ENCODE measurements at regions not wholly inside any gene's neighbourhood (a gene's known extent, or its start where the extent isn't known, plus 50 kb on each side); places are given as distances from the start of the nearest gene placed in this dataset.

DNA sequence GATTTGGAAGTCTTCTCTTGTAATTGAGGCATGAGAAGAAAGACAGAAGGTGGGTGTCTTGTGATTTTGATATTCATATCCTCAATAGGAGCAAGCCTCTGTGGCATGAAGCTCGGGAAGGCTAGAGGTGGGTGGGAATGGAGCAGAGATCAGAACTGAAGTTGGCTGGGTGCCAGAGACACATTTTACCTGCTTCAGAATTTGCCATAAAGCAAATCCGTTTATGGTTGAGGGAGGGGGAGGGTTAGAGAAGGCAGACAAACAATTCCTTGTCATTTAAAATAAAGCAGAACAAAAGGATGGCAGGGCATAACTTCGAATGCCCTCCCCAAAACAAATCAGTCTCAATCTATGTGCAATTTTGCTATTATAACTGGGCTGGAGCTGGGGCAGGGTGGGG lies 305.9 kb downstream of the KLF5 start:
- H3K4me2 ChIP-seq = no peak overlapping the region
- H3K4me1 ChIP-seq (ENCODE audit: low read depth, poor library complexity, severe bottlenecking) = no peaks in the 10 kb centered on the region
- TF ChIP-seq, protein P1, sequence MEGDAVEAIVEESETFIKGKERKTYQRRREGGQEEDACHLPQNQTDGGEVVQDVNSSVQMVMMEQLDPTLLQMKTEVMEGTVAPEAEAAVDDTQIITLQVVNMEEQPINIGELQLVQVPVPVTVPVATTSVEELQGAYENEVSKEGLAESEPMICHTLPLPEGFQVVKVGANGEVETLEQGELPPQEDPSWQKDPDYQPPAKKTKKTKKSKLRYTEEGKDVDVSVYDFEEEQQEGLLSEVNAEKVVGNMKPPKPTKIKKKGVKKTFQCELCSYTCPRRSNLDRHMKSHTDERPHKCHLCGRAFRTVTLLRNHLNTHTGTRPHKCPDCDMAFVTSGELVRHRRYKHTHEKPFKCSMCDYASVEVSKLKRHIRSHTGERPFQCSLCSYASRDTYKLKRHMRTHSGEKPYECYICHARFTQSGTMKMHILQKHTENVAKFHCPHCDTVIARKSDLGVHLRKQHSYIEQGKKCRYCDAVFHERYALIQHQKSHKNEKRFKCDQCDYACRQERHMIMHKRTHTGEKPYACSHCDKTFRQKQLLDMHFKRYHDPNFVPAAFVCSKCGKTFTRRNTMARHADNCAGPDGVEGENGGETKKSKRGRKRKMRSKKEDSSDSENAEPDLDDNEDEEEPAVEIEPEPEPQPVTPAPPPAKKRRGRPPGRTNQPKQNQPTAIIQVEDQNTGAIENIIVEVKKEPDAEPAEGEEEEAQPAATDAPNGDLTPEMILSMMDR (conservative IDR thresholded peaks at IDR 0.05; ENCODE audit: low read depth, low read length) = no peak
- H3K9ac ChIP-seq = no peak overlapping the region
- no peaks in the 10 kb centered on the region for H3K79me2 ChIP-seq (ENCODE audit: insufficient read depth, low read depth)
- no peak overlapping the region for H2AFZ ChIP-seq (ENCODE audit: low read depth)
- no peak overlapping the region for H3K4me3 ChIP-seq (IDR thresholded peaks at IDR 0.05; ENCODE audit: insufficient read depth, low read depth, low read length)
- H3K36me3 ChIP-seq (ENCODE audit: insufficient read depth) = no peaks in the 10 kb centered on the region
- H4K20me1 ChIP-seq (ENCODE audit: insufficient read depth) = no peaks in the 10 kb centered on the region
- no peaks in the 10 kb centered on the region for H3K27me3 ChIP-seq (ENCODE audit: insufficient read depth, low read depth)
- H3K27ac ChIP-seq = no peak overlapping the region

DNA sequence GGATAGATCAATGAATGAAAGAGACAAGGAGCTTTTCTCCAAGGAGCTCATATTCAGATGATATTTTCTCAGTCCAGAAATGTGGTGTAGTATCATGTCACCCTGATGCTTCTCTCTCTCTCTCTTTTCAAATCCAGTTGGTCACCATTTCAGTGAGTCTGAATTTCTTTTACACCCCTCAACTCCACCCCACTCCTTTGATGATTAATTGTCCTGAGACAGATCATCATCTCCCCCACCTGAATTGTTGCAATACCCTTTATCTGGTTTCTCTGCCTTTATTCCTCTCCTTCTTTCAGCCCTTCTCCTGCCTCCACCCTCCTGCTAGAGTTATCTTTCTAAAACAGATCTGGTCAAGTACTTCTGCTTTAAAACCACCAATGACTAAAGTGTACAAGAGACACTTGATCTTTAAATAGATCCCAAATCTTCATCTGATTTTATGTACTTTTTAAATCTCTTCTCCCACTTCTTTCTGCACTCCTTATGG lies 299.8 kb downstream of the KLF5 start:
- H3K27ac ChIP-seq = no peak overlapping the region
- H3K79me2 ChIP-seq (ENCODE audit: insufficient read depth, low read depth) = no peaks in the 10 kb centered on the region
- no peak overlapping the region for H2AFZ ChIP-seq (ENCODE audit: low read depth)
- H3K36me3 ChIP-seq (ENCODE audit: insufficient read depth) = no peaks in the 10 kb centered on the region
- H3K4me2 ChIP-seq = no peak overlapping the region
- TF ChIP-seq, protein P1 (conservative IDR thresholded peaks at IDR 0.05; ENCODE audit: low read depth, low read length) = no peak
- H4K20me1 ChIP-seq (ENCODE audit: insufficient read depth) = no peaks in the 10 kb centered on the region
- H3K4me3 ChIP-seq (IDR thresholded peaks at IDR 0.05; ENCODE audit: insufficient read depth, low read depth, low read length) = no peak overlapping the region
- no peak overlapping the region for H3K9ac ChIP-seq
- no peaks in the 10 kb centered on the region for H3K4me1 ChIP-seq (ENCODE audit: low read depth, poor library complexity, severe bottlenecking)
- no peaks in the 10 kb centered on the region for H3K27me3 ChIP-seq (ENCODE audit: insufficient read depth, low read depth)

DNA sequence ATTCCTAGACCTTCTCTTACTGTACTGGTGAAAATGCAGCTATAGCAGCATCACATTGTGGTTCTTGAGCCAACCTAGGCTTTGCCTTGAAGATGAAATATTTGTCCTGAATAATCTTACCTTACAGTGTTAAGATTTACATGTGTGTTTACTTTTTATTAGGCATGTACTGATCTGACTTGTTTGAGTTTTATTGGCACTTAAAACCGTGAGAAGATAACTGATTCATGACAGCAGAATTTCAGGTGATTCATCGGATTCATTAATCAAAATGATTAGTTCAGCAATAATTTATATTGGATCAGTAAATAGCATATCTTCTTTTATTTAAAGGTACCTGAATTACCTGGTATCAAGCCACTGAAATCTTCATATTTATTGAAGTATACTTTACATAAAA lies 296.3 kb downstream of the KLF5 start:
- no peaks in the 10 kb centered on the region for H3K36me3 ChIP-seq (ENCODE audit: insufficient read depth)
- H3K4me2 ChIP-seq = no peak overlapping the region
- H3K9ac ChIP-seq = no peak overlapping the region
- no peak overlapping the region for H3K27ac ChIP-seq
- TF ChIP-seq, protein P1 (conservative IDR thresholded peaks at IDR 0.05; ENCODE audit: low read depth, low read length) = no peak
- no peaks in the 10 kb centered on the region for H3K79me2 ChIP-seq (ENCODE audit: insufficient read depth, low read depth)
- H2AFZ ChIP-seq (ENCODE audit: low read depth) = no peak overlapping the region
- H3K4me3 ChIP-seq (IDR thresholded peaks at IDR 0.05; ENCODE audit: insufficient read depth, low read depth, low read length) = no peak overlapping the region
- H3K4me1 ChIP-seq (ENCODE audit: low read depth, poor library complexity, severe bottlenecking) = no peaks in the 10 kb centered on the region
- H4K20me1 ChIP-seq (ENCODE audit: insufficient read depth) = no peaks in the 10 kb centered on the region
- no peaks in the 10 kb centered on the region for H3K27me3 ChIP-seq (ENCODE audit: insufficient read depth, low read depth)

DNA sequence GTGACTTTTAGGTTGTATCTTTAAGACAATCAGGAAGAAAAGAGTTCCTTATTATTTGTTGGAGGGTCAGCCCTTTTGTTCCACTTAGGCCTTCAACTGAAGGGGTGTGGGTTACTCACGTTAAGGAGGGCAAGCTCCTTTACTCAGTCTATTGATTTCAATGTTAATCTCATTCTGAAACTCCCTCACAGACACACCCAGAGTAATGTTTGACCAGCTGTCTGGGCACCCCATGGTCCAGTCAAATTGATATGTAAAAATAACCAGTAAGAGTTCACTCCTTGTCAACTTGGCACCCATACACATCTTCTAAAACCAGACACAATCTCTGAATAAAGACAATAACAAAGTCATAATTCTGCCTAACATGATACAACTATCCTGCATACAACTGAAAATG lies 292.9 kb downstream of the KLF5 start:
- Histone ChIP-seq H4K20me1 (ENCODE audit: insufficient read depth) (no peaks in the 10 kb centered on the region), H3K4me2 (no peak overlapping the region), H3K36me3 (ENCODE audit: insufficient read depth) (no peaks in the 10 kb centered on the region), H3K9ac (no peak overlapping the region), H3K27ac (no peak overlapping the region), H3K4me3 (IDR thresholded peaks at IDR 0.05; ENCODE audit: insufficient read depth, low read depth, low read length) (no peak overlapping the region), H3K4me1 (ENCODE audit: low read depth, poor library complexity, severe bottlenecking) (no peaks in the 10 kb centered on the region), H3K27me3 (ENCODE audit: insufficient read depth, low read depth) (no peaks in the 10 kb centered on the region), H3K79me2 (ENCODE audit: insufficient read depth, low read depth) (no peaks in the 10 kb centered on the region), H2AFZ (ENCODE audit: low read depth) (no peak overlapping the region)
- TF ChIP-seq, protein P1 (conservative IDR thresholded peaks at IDR 0.05; ENCODE audit: low read depth, low read length) = no peak
